ENCODE measurements at regions not wholly inside any gene's neighbourhood (a gene's known extent, or its start where the extent isn't known, plus 50 kb on each side); places are given as distances from the start of the nearest gene placed in this dataset.

DNA sequence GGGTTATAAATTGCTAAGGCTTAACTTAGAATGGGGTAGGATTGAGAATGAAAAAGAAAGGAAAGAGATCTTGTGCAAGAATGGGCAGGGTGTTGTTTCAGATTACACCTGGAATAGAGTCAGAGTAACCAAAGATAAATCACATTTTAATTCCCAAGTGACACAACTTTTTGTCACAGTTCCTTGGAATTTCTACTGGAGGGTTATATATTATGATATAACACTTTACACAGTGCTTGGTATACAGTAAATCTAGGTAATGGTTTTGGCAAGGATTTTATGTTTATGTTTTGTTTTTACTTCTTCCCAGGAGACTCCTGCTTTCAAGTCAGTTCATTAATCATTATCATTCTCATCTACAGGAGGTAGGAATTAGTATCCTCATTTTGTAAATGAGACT is 115.7 kb upstream of the KCNJ16 start:
- no peak for DNase-seq (ENCODE audit: extremely low read depth in 1 of 4, low spot score in 3 of 4)
- BruUV-seq (replicated peaks), result no TSS peak
- Histone ChIP-seq H3K9ac (ENCODE audit: insufficient read depth in 1 of 2, low read depth in 2 of 2, low read length in 2 of 2) (no peak overlapping the region), H3K4me2 (ENCODE audit: insufficient read depth, low read length) (no peak overlapping the region), H2AFZ (ENCODE audit: low read depth, low read length) (no peak overlapping the region), H3K4me3 (no peak overlapping the region), H3K9me3 (replicated peaks; ENCODE audit: control insufficient read depth, insufficient read depth, low read depth, low read length) (no peaks in the 10 kb centered on the region), H4K20me1 (replicated peaks; ENCODE audit: control insufficient read depth, insufficient read depth, low read length) (no peaks in the 10 kb centered on the region), H3K4me1 (replicated peaks in 1 of 2; ENCODE audit: control insufficient read depth in 2 of 2, insufficient read depth in 2 of 2, low read length in 2 of 2) (no peaks in the 10 kb centered on the region; a peak in 1 of 5 replicates), H3K9me1 (ENCODE audit: control insufficient read depth, insufficient read depth, low read length) (no peaks in the 10 kb centered on the region), H3K36me3 (ENCODE audit: control insufficient read depth, insufficient read depth, low read length) (no peaks in the 10 kb centered on the region), H3K79me2 (ENCODE audit: control insufficient read depth, insufficient read depth, low read length) (no peaks in the 10 kb centered on the region), H3K27ac (ENCODE audit: extremely low read depth, low read depth, low read length) (no peak overlapping the region), H3K27me3 (ENCODE audit: control insufficient read depth in 2 of 2, insufficient read depth in 2 of 2, low read length in 2 of 2) (no peaks in the 10 kb centered on the region)
- in situ Hi-C loops (cut with MboI) (no loop called here), intact Hi-C loops (cut with micrococcal nuclease) (no loop called here)
- TF ChIP-seq THRAP3 (IDR thresholded peaks at IDR 0.05; ENCODE audit: borderline replicate concordance), result no peak
- no peak for TF ChIP-seq FOXJ2 (tag; IDR thresholded peaks at IDR 0.05)
- TF ChIP-seq, protein P1, sequence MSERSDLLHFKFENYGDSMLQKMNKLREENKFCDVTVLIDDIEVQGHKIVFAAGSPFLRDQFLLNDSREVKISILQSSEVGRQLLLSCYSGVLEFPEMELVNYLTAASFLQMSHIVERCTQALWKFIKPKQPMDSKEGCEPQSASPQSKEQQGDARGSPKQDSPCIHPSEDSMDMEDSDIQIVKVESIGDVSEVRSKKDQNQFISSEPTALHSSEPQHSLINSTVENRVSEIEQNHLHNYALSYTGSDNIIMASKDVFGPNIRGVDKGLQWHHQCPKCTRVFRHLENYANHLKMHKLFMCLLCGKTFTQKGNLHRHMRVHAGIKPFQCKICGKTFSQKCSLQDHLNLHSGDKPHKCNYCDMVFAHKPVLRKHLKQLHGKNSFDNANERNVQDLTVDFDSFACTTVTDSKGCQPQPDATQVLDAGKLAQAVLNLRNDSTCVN (CRISPR knock-in tag; IDR thresholded peaks at IDR 0.05), result no peak
- TF ChIP-seq TEAD1 (CRISPR knock-in tag; IDR thresholded peaks at IDR 0.05), result no peak
- TF ChIP-seq ZNF699 (CRISPR knock-in tag; IDR thresholded peaks at IDR 0.05; ENCODE audit: insufficient replicate concordance), result no peak
- no peak for TF ChIP-seq HNRNPL (IDR thresholded peaks at IDR 0.05; ENCODE audit: low read depth, low read length)
- TF ChIP-seq FOXK2 (conservative IDR thresholded peaks at IDR 0.05 in 1 of 2, IDR thresholded peaks at IDR 0.05 in 1 of 2; ENCODE audit: low read depth in 2 of 2), result no peak
- no peak for TF ChIP-seq ATF1 (CRISPR knock-in tag; IDR thresholded peaks at IDR 0.05)
- no peak for TF ChIP-seq ATF1 (tag; IDR thresholded peaks at IDR 0.05)
- TF ChIP-seq KAT7 (CRISPR knock-in tag; IDR thresholded peaks at IDR 0.05; ENCODE audit: borderline replicate concordance), result no peak
- no peak for TF ChIP-seq MTA1 (IDR thresholded peaks at IDR 0.05; ENCODE audit: borderline replicate concordance)
- no peak for TF ChIP-seq ZNF280A (IDR thresholded peaks at IDR 0.05; ENCODE audit: low read depth, partially characterized antibody)
- no peak for TF ChIP-seq SREBF2 (CRISPR knock-in tag; IDR thresholded peaks at IDR 0.05)
- no peak for TF ChIP-seq IRF1 (CRISPR knock-in tag; IDR thresholded peaks at IDR 0.05; ENCODE audit: borderline replicate concordance)
- no peak for TF ChIP-seq ZNF785 (CRISPR knock-in tag; IDR thresholded peaks at IDR 0.05)
- no peak for TF ChIP-seq TEAD2 (tag; IDR thresholded peaks at IDR 0.05)
- no peak for TF ChIP-seq ZNF717 (CRISPR knock-in tag; IDR thresholded peaks at IDR 0.05)
- TF ChIP-seq KLF1 (tag; IDR thresholded peaks at IDR 0.05), result no peak
- FAIRE-seq, result no peak
- no peak for ATAC-seq
- CTCF ChIA-PET (ENCODE audit: low intra/inter-chr PET ratio), result no interaction called here
- POLR2A ChIA-PET, result no interaction called here

All from K562 (cell line).